ENCODE measurements at regions not wholly inside any gene's neighbourhood (a gene's known extent, or its start where the extent isn't known, plus 50 kb on each side); places are given as distances from the start of the nearest gene placed in this dataset.

GRCh38 chr18:27724362-27724761 lies 452.6 kb downstream of the CDH2 start:
- no CpG with 5 or more reads among the region's 2 CpGs for WGBS (ENCODE audit: insufficient coverage, low lambda C conversion rate)
- Histone ChIP-seq H3K9me3 (ENCODE audit: control insufficient read depth, low read depth, low read length) (peaks cover 6% of the 10 kb centered on the region), H3K27ac (ENCODE audit: low read length) (no peak overlapping the region), H3K27me3 (ENCODE audit: control insufficient read depth, insufficient read depth, low read length) (no peaks in the 10 kb centered on the region), H3K36me3 (ENCODE audit: control insufficient read depth, insufficient read depth, low read length) (no peaks in the 10 kb centered on the region), H3K4me3 (ENCODE audit: low read length) (no peak overlapping the region), H3K4me1 (ENCODE audit: control insufficient read depth, insufficient read depth, low read length) (no peaks in the 10 kb centered on the region)
- DNase-seq: no peak

GRCh38 chr18:27723168-27723567 lies 453.8 kb downstream of the CDH2 start:
- WGBS (ENCODE audit: insufficient coverage, low lambda C conversion rate): 67% methylated on average over 1 of the region's 1 CpG

GRCh38 chr18:27719680-27720079 lies 457.2 kb downstream of the CDH2 start:
- H3K9me3 ChIP-seq (ENCODE audit: control insufficient read depth, low read depth, low read length): no peaks in the 10 kb centered on the region
- H3K27ac ChIP-seq (ENCODE audit: low read length): no peak overlapping the region
- no peaks in the 10 kb centered on the region for H3K27me3 ChIP-seq (ENCODE audit: control insufficient read depth, insufficient read depth, low read length)
- no peaks in the 10 kb centered on the region for H3K4me1 ChIP-seq (ENCODE audit: control insufficient read depth, insufficient read depth, low read length)
- 100% methylated on average over 1 of the region's 6 CpGs for WGBS (ENCODE audit: insufficient coverage, low lambda C conversion rate)
- no peak overlapping the region for H3K4me3 ChIP-seq (ENCODE audit: low read length)
- H3K36me3 ChIP-seq (ENCODE audit: control insufficient read depth, insufficient read depth, low read length): no peaks in the 10 kb centered on the region
- no peak for DNase-seq

More at GRCh38 chr18:27723168-27723567, 453.8 kb downstream of the CDH2 start:
- no peaks in the 10 kb centered on the region for H3K4me1 ChIP-seq (ENCODE audit: control insufficient read depth, insufficient read depth, low read length)
- no peak overlapping the region for H3K4me3 ChIP-seq (ENCODE audit: low read length)
- no peaks in the 10 kb centered on the region for H3K27me3 ChIP-seq (ENCODE audit: control insufficient read depth, insufficient read depth, low read length)
- H3K36me3 ChIP-seq (ENCODE audit: control insufficient read depth, insufficient read depth, low read length): no peaks in the 10 kb centered on the region
- DNase-seq: no peak
- H3K9me3 ChIP-seq (ENCODE audit: control insufficient read depth, low read depth, low read length): peaks cover 4% of the 10 kb centered on the region
- H3K27ac ChIP-seq (ENCODE audit: low read length): no peak overlapping the region

- 100% methylated on average over 2 of the region's 3 CpGs for WGBS (ENCODE audit: insufficient coverage, low lambda C conversion rate)
- no peaks in the 10 kb centered on the region for H3K27me3 ChIP-seq (ENCODE audit: control insufficient read depth, insufficient read depth, low read length)
- no peak overlapping the region for H3K27ac ChIP-seq (ENCODE audit: low read length)
- H3K4me3 ChIP-seq (ENCODE audit: low read length): no peak overlapping the region
- no peaks in the 10 kb centered on the region for H3K4me1 ChIP-seq (ENCODE audit: control insufficient read depth, insufficient read depth, low read length)
- H3K9me3 ChIP-seq (ENCODE audit: control insufficient read depth, low read depth, low read length): no peaks in the 10 kb centered on the region
- no peaks in the 10 kb centered on the region for H3K36me3 ChIP-seq (ENCODE audit: control insufficient read depth, insufficient read depth, low read length)
- no peak for DNase-seq
Observed at GRCh38 chr18:27717816-27718215, 459.1 kb downstream of the CDH2 start.

- H3K4me1 ChIP-seq (ENCODE audit: control insufficient read depth, insufficient read depth, low read length): no peaks in the 10 kb centered on the region
- no peak overlapping the region for H3K4me3 ChIP-seq (ENCODE audit: low read length)
- no peaks in the 10 kb centered on the region for H3K36me3 ChIP-seq (ENCODE audit: control insufficient read depth, insufficient read depth, low read length)
- WGBS (ENCODE audit: insufficient coverage, low lambda C conversion rate): no CpG with 5 or more reads among the region's 4 CpGs
- no peak for DNase-seq
- H3K27me3 ChIP-seq (ENCODE audit: control insufficient read depth, insufficient read depth, low read length): no peaks in the 10 kb centered on the region
- no peaks in the 10 kb centered on the region for H3K9me3 ChIP-seq (ENCODE audit: control insufficient read depth, low read depth, low read length)
- no peak overlapping the region for H3K27ac ChIP-seq (ENCODE audit: low read length)
Observed at GRCh38 chr18:27717250-27717649, 459.7 kb downstream of the CDH2 start.

- H3K27ac ChIP-seq (ENCODE audit: low read length): no peak overlapping the region
- no CpG with 5 or more reads among the region's 3 CpGs for WGBS (ENCODE audit: insufficient coverage, low lambda C conversion rate)
- H3K27me3 ChIP-seq (ENCODE audit: control insufficient read depth, insufficient read depth, low read length): no peaks in the 10 kb centered on the region
- no peaks in the 10 kb centered on the region for H3K9me3 ChIP-seq (ENCODE audit: control insufficient read depth, low read depth, low read length)
- no peak overlapping the region for H3K4me3 ChIP-seq (ENCODE audit: low read length)
- no peaks in the 10 kb centered on the region for H3K4me1 ChIP-seq (ENCODE audit: control insufficient read depth, insufficient read depth, low read length)
- no peaks in the 10 kb centered on the region for H3K36me3 ChIP-seq (ENCODE audit: control insufficient read depth, insufficient read depth, low read length)
- no peak for DNase-seq
Observed at GRCh38 chr18:27715751-27716150, 461.2 kb downstream of the CDH2 start.

GRCh38 chr18:27713738-27714095 lies 463.2 kb downstream of the CDH2 start:
- no peaks in the 10 kb centered on the region for H3K4me1 ChIP-seq (ENCODE audit: control insufficient read depth, insufficient read depth, low read length)
- no peaks in the 10 kb centered on the region for H3K36me3 ChIP-seq (ENCODE audit: control insufficient read depth, insufficient read depth, low read length)
- no peaks in the 10 kb centered on the region for H3K27me3 ChIP-seq (ENCODE audit: control insufficient read depth, insufficient read depth, low read length)
- WGBS (ENCODE audit: insufficient coverage, low lambda C conversion rate): no CpG with 5 or more reads among the region's 3 CpGs
- H3K27ac ChIP-seq (ENCODE audit: low read length): no peak overlapping the region
- H3K9me3 ChIP-seq (ENCODE audit: control insufficient read depth, low read depth, low read length): no peaks in the 10 kb centered on the region
- peak in 1 of 2 donors; percentile 11 for DNase-seq
- H3K4me3 ChIP-seq (ENCODE audit: low read length): no peak overlapping the region

GRCh38 chr18:27713037-27713737 lies 463.7 kb downstream of the CDH2 start:
- Histone ChIP-seq H3K4me3 (ENCODE audit: low read length) (no peak overlapping the region), H3K27ac (ENCODE audit: low read length) (no peak overlapping the region), H3K9me3 (ENCODE audit: control insufficient read depth, low read depth, low read length) (no peaks in the 10 kb centered on the region), H3K4me1 (ENCODE audit: control insufficient read depth, insufficient read depth, low read length) (no peaks in the 10 kb centered on the region), H3K36me3 (ENCODE audit: control insufficient read depth, insufficient read depth, low read length) (no peaks in the 10 kb centered on the region), H3K27me3 (ENCODE audit: control insufficient read depth, insufficient read depth, low read length) (no peaks in the 10 kb centered on the region)
- no peak for DNase-seq
- WGBS (ENCODE audit: insufficient coverage, low lambda C conversion rate): 67% methylated on average over 1 of the region's 2 CpGs

GRCh38 chr18:27712066-27712465 lies 464.9 kb downstream of the CDH2 start:
- Histone ChIP-seq H3K9me3 (ENCODE audit: control insufficient read depth, low read depth, low read length) (no peaks in the 10 kb centered on the region), H3K27me3 (ENCODE audit: control insufficient read depth, insufficient read depth, low read length) (no peaks in the 10 kb centered on the region), H3K27ac (ENCODE audit: low read length) (no peak overlapping the region), H3K4me3 (ENCODE audit: low read length) (no peak overlapping the region), H3K36me3 (ENCODE audit: control insufficient read depth, insufficient read depth, low read length) (no peaks in the 10 kb centered on the region), H3K4me1 (ENCODE audit: control insufficient read depth, insufficient read depth, low read length) (no peaks in the 10 kb centered on the region)
- no peak for DNase-seq
- WGBS (ENCODE audit: insufficient coverage, low lambda C conversion rate): no CpG with 5 or more reads among the region's 2 CpGs

GRCh38 chr18:27711382-27711781 lies 465.5 kb downstream of the CDH2 start:
- H3K36me3 ChIP-seq (ENCODE audit: control insufficient read depth, insufficient read depth, low read length): no peaks in the 10 kb centered on the region
- H3K4me3 ChIP-seq (ENCODE audit: low read length): no peak overlapping the region
- no peak for DNase-seq
- H3K9me3 ChIP-seq (ENCODE audit: control insufficient read depth, low read depth, low read length): no peaks in the 10 kb centered on the region
- H3K4me1 ChIP-seq (ENCODE audit: control insufficient read depth, insufficient read depth, low read length): no peaks in the 10 kb centered on the region
- H3K27ac ChIP-seq (ENCODE audit: low read length): no peak overlapping the region
- no peaks in the 10 kb centered on the region for H3K27me3 ChIP-seq (ENCODE audit: control insufficient read depth, insufficient read depth, low read length)

- Histone ChIP-seq H3K36me3 (ENCODE audit: control insufficient read depth, insufficient read depth, low read length) (no peaks in the 10 kb centered on the region), H3K27me3 (ENCODE audit: control insufficient read depth, insufficient read depth, low read length) (no peaks in the 10 kb centered on the region), H3K27ac (ENCODE audit: low read length) (no peak overlapping the region), H3K9me3 (ENCODE audit: control insufficient read depth, low read depth, low read length) (no peaks in the 10 kb centered on the region), H3K4me3 (ENCODE audit: low read length) (no peak overlapping the region), H3K4me1 (ENCODE audit: control insufficient read depth, insufficient read depth, low read length) (no peaks in the 10 kb centered on the region)
- no peak for DNase-seq
- WGBS (ENCODE audit: insufficient coverage, low lambda C conversion rate): 100% methylated on average over 1 of the region's 1 CpG
Observed at GRCh38 chr18:27709344-27709743, 467.6 kb downstream of the CDH2 start.
